NB4 (cell line): ENCODE measurements at regions not wholly inside any gene's neighbourhood (a gene's known extent, or its start where the extent isn't known, plus 50 kb on each side); places are given as distances from the start of the nearest gene placed in this dataset.

Experiments
- MAX ChIP-seq: IDR thresholded peaks from 2 replicates; pipeline ENCODE4 v1.6.1; 2011; ENCODE audit warnings: low read depth, low read length
- POLR2A ChIP-seq: IDR thresholded peaks from 2 replicates; pipeline ENCODE4 v1.6.1; 2011; ENCODE audit warnings: mild to moderate bottlenecking; ENCODE audit not compliant: insufficient read length; ENCODE audit errors: extremely low read depth
- TF ChIP-seq, protein P1 (sequence below): IDR thresholded peaks from one replicate; pipeline ENCODE4 v1.5.1; 2012; ENCODE audit warnings: low read depth, low read length

GRCh38 chr2:67466734-67467133 is 69.6 kb downstream of the ETAA1 start:
- TF ChIP-seq, protein P1, sequence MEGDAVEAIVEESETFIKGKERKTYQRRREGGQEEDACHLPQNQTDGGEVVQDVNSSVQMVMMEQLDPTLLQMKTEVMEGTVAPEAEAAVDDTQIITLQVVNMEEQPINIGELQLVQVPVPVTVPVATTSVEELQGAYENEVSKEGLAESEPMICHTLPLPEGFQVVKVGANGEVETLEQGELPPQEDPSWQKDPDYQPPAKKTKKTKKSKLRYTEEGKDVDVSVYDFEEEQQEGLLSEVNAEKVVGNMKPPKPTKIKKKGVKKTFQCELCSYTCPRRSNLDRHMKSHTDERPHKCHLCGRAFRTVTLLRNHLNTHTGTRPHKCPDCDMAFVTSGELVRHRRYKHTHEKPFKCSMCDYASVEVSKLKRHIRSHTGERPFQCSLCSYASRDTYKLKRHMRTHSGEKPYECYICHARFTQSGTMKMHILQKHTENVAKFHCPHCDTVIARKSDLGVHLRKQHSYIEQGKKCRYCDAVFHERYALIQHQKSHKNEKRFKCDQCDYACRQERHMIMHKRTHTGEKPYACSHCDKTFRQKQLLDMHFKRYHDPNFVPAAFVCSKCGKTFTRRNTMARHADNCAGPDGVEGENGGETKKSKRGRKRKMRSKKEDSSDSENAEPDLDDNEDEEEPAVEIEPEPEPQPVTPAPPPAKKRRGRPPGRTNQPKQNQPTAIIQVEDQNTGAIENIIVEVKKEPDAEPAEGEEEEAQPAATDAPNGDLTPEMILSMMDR, result no peak
- TF ChIP-seq POLR2A (no peak), MAX (no peak)
